A673 (cell line): ENCODE measurements at regions not wholly inside any gene's neighbourhood (a gene's known extent, or its start where the extent isn't known, plus 50 kb on each side); places are given as distances from the start of the nearest gene placed in this dataset.
A peak's percentile ranks its signal among the peaks of the same experiment; 100 is the strongest.
"Not testable (repeated sequence)": the region's sequence is repeated elsewhere in the genome, so short reads cannot be mapped to it uniquely, and the experiment has no call there.

Source experiments
- BruUV-seq: library from RNA; stranded (reverse); fragments of 400-500 nt; replicated peaks from 2 replicates; lab custom pipeline; 2021; lab: Mats Ljungman, UMichigan
- CTCF ChIA-PET: fragments of 300-600 bp; sonication (Branson Sonifier 250); formaldehyde crosslinking; loops from one replicate; lab custom pipeline; 2022; ENCODE audit warnings: antibody characterized with exemption; lab: Charles Lee
- POLR2A ChIA-PET: fragments of 300-600 bp; sonication (Branson Sonifier 250); formaldehyde crosslinking; loops from one replicate; lab custom pipeline; 2022; ENCODE audit warnings: antibody characterized with exemption; ENCODE audit not compliant: low non-redundant PET; lab: Charles Lee
- DNase-seq: peaks from one replicate; pipeline ENCODE4 v3.0.0-alpha.2; 2015; ENCODE audit warnings: low spot score
- H3K27ac ChIP-seq: fragments of 200-600 bp; sonication (generic); 2 replicates; pipeline ENCODE4 v1.5.1; 2016; ENCODE audit warnings: mixed run types, low read depth, mild to moderate bottlenecking, mixed read lengths, antibody characterized with exemption, low read length; ENCODE audit not compliant: poor library complexity, severe bottlenecking
- H3K27me3 ChIP-seq: fragments of 200-600 bp; sonication (generic); replicated peaks from 2 replicates; pipeline ENCODE4 v1.6.1; 2017; ENCODE audit warnings: mixed run types, low read depth, mild to moderate bottlenecking, mixed read lengths, antibody characterized with exemption, low read length; ENCODE audit not compliant: insufficient read depth, poor library complexity
- H3K36me3 ChIP-seq: fragments of 200-600 bp; sonication (generic); 2 replicates; pipeline ENCODE4 v1.6.1; 2016; ENCODE audit warnings: mixed run types, mild to moderate bottlenecking, mixed read lengths, antibody characterized with exemption, low read length; ENCODE audit not compliant: insufficient read depth, poor library complexity, severe bottlenecking
- H3K4me1 ChIP-seq: fragments of 200-600 bp; sonication (generic); 2 replicates; pipeline ENCODE4 v1.6.1; 2017; ENCODE audit warnings: mixed run types, mild to moderate bottlenecking, mixed read lengths, antibody characterized with exemption, low read length; ENCODE audit not compliant: insufficient read depth, poor library complexity, severe bottlenecking
- H3K4me3 ChIP-seq: fragments of 200-600 bp; sonication (generic); 2 replicates; pipeline ENCODE4 v1.5.1; 2016; ENCODE audit warnings: low read depth, mixed run types, mild to moderate bottlenecking, mixed read lengths, low read length; ENCODE audit not compliant: poor library complexity, severe bottlenecking
- H3K9me3 ChIP-seq: fragments of 200-600 bp; sonication (generic); 2 replicates; pipeline ENCODE4 v1.6.1; 2016; ENCODE audit warnings: mixed run types, low read depth, mild to moderate bottlenecking, mixed read lengths, antibody characterized with exemption, low read length; ENCODE audit not compliant: poor library complexity, severe bottlenecking
- intact Hi-C: fragments of 100-400 bp; cut with micrococcal nuclease; formaldehyde crosslinking; loops from one replicate; pipeline ENCODE4 v1.10.0; 2022; ENCODE audit not compliant: unreplicated experiment

DNA sequence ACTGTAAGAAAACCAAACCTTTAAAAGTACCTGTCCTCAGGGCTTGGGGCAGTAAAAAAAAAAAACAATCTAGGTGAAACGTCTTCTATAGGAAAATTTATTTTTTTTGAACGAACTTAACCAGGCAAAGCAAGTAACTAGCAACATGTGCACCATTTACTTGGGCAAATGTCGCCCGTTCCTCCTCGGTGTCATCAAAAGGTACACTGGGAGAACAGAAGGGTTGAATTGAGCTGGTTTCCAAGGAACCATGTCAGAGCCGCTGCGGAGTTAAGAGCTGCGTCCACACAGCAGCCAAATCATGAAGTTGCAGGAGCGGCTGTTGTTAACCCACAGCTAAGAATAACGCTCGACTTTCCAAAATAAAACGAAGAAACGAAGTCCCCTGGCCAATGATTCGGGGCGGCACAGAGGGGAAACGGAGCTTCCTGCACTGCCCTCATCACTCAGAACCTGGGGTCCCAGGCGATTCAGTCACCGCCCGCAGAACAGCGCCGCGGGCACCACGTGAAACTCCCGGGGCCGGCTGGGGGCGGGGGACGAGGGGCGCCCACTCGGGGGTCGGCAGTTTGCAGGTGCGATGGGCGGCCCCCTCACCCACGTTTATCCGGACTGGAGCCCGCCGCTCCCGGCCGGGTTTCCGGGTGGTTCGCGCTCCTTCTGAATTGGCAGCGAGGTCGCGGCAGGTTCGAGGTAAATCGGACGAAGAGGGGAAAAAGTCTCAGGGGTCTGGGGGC, 53.6 kb upstream of the PLGLB1 start:
- POLR2A ChIA-PET, H3K9me3 ChIP-seq, BruUV-seq, CTCF ChIA-PET, H3K36me3 ChIP-seq, H3K4me1 ChIP-seq, H3K27me3 ChIP-seq, intact Hi-C loops: not testable (repeated sequence)
- Histone ChIP-seq H3K4me3 (peak overlapping the region; percentile 55), H3K27ac (peak overlapping the region; percentile 80)
- DNase-seq = peak; percentile 4

DNA sequence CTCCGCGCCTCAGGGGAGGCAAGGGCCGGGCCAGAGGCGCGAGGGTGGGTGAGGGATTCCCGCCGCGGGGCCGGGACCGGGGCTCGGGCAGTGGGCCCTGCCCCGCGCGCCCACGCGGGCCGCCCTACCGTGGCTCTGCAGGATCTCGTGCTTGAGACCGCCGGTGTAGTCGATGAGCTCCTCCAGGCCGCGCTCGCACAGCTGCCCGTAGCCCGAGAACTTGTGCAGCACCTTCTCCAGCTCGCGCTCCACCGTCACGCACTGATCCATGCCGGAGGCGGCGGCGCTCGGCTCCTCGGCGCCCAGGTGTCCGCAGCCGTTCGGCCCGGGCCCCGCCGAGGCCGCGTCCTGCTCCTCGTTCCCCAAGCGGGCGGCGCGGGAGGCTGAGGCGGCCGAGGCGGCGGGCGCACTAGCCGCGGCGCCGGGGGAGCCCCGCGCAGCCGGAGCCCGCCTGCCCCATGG, 54.2 kb upstream of the PLGLB1 start:
- BruUV-seq, CTCF ChIA-PET, H3K9me3 ChIP-seq, H3K27me3 ChIP-seq, POLR2A ChIA-PET, H3K36me3 ChIP-seq, intact Hi-C loops, H3K4me1 ChIP-seq: not testable (repeated sequence)
- H3K4me3 ChIP-seq = peak overlapping the region; percentile 55
- DNase-seq = peak; percentile 54
- peak overlapping the region; percentile 80 for H3K27ac ChIP-seq

DNA sequence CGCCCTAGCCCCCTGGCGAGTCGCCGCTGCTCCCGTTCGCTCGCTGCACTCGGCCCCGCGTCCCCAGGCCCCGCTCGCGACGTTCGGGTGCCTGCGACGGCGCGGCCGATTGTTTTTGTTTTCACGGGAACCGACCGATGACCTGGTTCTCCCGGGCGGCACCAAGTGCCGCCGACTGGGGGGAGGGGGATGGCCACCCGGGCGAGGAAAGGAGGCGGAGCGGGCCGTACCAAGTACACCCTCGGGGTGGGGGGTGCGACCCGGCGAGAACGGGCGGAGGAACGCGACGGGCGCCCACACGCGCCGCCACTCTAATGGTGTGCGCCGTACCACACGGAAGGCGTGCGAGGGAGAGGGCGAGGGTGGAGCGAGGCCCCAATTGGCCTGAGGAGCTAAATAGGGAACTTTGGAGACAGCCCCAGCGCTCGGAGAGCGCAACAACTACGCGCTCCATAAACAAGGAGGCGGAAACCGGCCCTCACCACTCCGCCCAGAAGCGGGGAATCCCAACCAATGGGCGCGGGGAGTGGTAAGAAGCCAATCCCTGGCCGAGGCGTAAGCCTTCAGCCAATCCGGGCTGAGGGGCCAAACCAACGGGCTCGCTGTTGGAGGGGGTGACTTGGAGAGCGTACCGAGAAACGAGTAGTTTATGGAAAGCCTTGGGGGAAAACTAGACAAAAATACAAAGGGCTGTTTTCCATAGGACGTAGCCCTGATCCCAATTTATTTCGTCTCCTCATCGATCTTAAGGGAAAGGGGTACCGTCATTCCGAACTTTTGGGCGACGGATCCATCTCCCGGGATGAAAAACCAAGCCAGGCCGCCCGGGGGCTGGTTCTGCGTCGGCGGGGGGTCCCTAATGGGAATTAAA, 54.8 kb upstream of the PLGLB1 start:
- H3K27me3 ChIP-seq, H3K9me3 ChIP-seq, intact Hi-C loops, H3K4me1 ChIP-seq, BruUV-seq, CTCF ChIA-PET, H3K36me3 ChIP-seq, POLR2A ChIA-PET: not testable (repeated sequence)
- Histone ChIP-seq H3K27ac (peak overlapping the region; percentile 80), H3K4me3 (peak overlapping the region; percentile 55)
- DNase-seq = peak; percentile 86

DNA sequence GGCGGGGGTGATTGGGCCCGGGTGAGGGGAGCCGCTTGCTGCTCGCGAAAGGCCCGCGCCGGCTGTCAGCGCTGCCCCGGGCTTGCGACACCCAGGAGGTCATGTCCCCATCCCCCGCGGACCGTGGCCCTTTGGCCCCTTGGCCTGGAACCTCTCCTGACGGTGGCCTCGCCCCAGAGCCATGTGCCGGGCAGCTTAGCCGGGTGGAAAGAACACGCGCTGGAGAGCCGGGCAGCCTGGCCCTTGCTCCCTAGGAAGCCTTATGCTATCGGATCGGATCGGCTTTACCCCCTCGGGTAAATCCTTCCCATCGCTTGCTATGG, 55.4 kb upstream of the PLGLB1 start:
- DNase-seq, H3K9me3 ChIP-seq, H3K36me3 ChIP-seq, H3K4me1 ChIP-seq, CTCF ChIA-PET, intact Hi-C loops, POLR2A ChIA-PET, H3K27me3 ChIP-seq: not testable (repeated sequence)
- peak overlapping the region; percentile 55 for H3K4me3 ChIP-seq
- H3K27ac ChIP-seq = peak overlapping the region; percentile 80
- TSS peak; percentile 92 for BruUV-seq

DNA sequence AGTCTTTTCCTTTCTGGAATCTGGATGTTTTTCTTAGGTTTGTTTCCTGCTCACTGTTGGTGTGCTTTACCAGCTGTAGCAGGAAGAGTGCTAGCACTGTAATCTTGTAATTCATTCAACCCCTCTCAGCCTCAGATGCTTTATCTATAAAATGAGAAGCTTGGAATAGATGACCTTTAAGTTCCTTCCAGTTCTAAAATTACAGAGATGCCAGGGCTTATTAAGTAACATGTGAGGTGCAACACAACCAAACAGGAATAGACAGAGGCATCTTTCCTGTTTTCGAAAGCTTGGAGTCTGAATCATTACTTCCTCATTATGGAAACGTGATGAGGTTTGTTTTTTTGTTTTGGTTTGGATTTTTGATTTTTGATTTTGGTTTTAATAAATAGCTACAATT, 60.1 kb upstream of the PLGLB1 start:
- H3K4me3 ChIP-seq, CTCF ChIA-PET, H3K4me1 ChIP-seq: not testable (repeated sequence)

DNA sequence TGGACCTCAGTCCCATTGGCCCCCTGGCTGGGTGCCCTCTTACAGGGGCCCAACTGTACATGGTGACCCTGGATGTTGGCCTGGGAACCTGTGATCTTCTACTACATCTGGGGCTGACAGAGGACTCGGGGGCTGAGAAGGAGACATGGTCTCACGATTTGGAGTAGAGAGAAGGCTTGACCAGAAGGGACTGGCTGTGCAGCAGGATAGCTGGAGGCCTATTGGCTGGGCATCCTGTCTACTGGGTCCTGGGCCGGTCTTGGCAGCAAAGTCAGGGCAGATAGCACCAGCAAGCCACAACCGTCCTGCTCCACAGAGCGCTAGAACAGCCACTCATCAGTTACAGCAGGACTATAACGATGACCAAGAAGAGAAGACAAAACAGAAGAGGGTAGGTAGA, 66.4 kb upstream of the PLGLB1 start:
- H3K36me3 ChIP-seq, POLR2A ChIA-PET, intact Hi-C loops, H3K27ac ChIP-seq, H3K4me1 ChIP-seq, BruUV-seq, H3K4me3 ChIP-seq, CTCF ChIA-PET, DNase-seq, H3K9me3 ChIP-seq, H3K27me3 ChIP-seq: not testable (repeated sequence)

More for the DNA sequence above, 60.1 kb upstream of the PLGLB1 start:
- intact Hi-C loops, H3K36me3 ChIP-seq, BruUV-seq, H3K27me3 ChIP-seq, H3K9me3 ChIP-seq, H3K27ac ChIP-seq, POLR2A ChIA-PET, DNase-seq: not testable (repeated sequence)

DNA sequence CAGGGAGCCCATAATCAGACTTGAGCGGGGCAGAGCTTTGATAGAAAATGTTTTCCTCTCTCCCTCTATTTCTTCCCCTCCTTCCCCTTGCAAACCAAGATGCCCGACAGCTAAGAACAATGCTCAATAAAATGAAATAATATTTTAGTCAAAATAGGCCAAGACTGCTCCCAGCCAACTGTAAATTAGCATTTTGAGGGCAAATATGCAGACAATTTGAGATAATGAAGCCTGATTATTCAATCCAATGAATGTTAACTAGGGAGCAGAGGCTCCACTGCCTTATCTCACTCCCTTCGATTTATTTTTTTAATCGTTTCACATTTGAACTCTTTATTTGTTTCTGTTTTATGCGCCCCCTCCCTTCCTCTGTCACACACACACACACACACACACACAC, 67.8 kb upstream of the PLGLB1 start:
- H3K4me3 ChIP-seq, POLR2A ChIA-PET, H3K4me1 ChIP-seq, BruUV-seq, CTCF ChIA-PET, intact Hi-C loops, H3K27ac ChIP-seq, H3K27me3 ChIP-seq, H3K9me3 ChIP-seq, H3K36me3 ChIP-seq, DNase-seq: not testable (repeated sequence)
